ENCODE measurements at regions not wholly inside any gene's neighbourhood (a gene's known extent, or its start where the extent isn't known, plus 50 kb on each side); places are given as distances from the start of the nearest gene placed in this dataset.

DNA sequence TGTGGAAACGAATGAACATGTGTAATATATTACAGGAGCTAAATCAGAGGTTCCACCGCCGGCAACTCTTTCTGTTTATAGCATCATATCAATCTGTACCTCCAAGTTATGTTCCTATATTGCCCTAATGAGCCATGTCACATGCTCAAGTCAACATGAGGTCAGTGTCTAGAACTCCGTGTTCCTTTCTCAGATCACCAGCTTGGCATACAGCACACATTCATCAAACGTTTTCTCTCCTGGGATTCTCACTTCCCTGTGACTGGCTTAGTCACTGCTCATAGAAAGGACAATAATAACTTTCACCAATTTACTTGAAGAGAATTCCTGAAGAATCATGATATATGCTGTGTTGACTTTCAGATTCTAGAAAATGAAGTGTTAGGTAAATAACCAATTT lies 532.0 kb upstream of the SPANXN1 start:
- TF ChIP-seq, protein P1, sequence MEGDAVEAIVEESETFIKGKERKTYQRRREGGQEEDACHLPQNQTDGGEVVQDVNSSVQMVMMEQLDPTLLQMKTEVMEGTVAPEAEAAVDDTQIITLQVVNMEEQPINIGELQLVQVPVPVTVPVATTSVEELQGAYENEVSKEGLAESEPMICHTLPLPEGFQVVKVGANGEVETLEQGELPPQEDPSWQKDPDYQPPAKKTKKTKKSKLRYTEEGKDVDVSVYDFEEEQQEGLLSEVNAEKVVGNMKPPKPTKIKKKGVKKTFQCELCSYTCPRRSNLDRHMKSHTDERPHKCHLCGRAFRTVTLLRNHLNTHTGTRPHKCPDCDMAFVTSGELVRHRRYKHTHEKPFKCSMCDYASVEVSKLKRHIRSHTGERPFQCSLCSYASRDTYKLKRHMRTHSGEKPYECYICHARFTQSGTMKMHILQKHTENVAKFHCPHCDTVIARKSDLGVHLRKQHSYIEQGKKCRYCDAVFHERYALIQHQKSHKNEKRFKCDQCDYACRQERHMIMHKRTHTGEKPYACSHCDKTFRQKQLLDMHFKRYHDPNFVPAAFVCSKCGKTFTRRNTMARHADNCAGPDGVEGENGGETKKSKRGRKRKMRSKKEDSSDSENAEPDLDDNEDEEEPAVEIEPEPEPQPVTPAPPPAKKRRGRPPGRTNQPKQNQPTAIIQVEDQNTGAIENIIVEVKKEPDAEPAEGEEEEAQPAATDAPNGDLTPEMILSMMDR (IDR thresholded peaks at IDR 0.05): no peak
- TF ChIP-seq POLR2A (IDR thresholded peaks at IDR 0.05): no peak
